ENCODE measurements at regions not wholly inside any gene's neighbourhood (a gene's known extent, or its start where the extent isn't known, plus 50 kb on each side); places are given as distances from the start of the nearest gene placed in this dataset.

- Histone ChIP-seq H3K9me3 (ENCODE audit: control insufficient read depth, low read length) (no peaks in the 10 kb centered on the region), H3K27ac (ENCODE audit: low read depth in 1 of 2, low read length in 2 of 2) (no peak overlapping the region), H3K4me1 (ENCODE audit: control insufficient read depth in 1 of 2, insufficient read depth in 2 of 2, low read length in 2 of 2) (peaks cover 5 to 7% of the 10 kb centered on the region in 2 donors), H3K27me3 (ENCODE audit: control insufficient read depth in 1 of 2, insufficient read depth in 2 of 2, low read length in 1 of 2) (no peaks in the 10 kb centered on the region), H3K4me3 (ENCODE audit: low read length in 2 of 2) (no peak overlapping the region), H3K36me3 (ENCODE audit: control insufficient read depth in 1 of 2, insufficient read depth in 2 of 2, low read length in 1 of 2) (no peaks in the 10 kb centered on the region)
- no peak for ATAC-seq (ENCODE audit: low FRiP score)
- no peak for DNase-seq
- intact Hi-C loops (cut with DNase I) = loop anchor here in 1 of 2 donors (10.0 kb wide), 1 partner anchor 636 kb away; no protein-coding TSS in a partner anchor
Measured at GRCh38 chr5:168211245-168211644, 80.2 kb upstream of the WWC1 start.

- Histone ChIP-seq H3K27me3 (ENCODE audit: control insufficient read depth in 1 of 2, insufficient read depth in 2 of 2, low read length in 1 of 2) (no peaks in the 10 kb centered on the region), H3K9me3 (ENCODE audit: control insufficient read depth, low read length) (no peaks in the 10 kb centered on the region), H3K36me3 (ENCODE audit: control insufficient read depth in 1 of 2, insufficient read depth in 2 of 2, low read length in 1 of 2) (no peaks in the 10 kb centered on the region), H3K27ac (ENCODE audit: low read depth in 1 of 2, low read length in 2 of 2) (no peak overlapping the region), H3K4me1 (ENCODE audit: control insufficient read depth in 1 of 2, insufficient read depth in 2 of 2, low read length in 2 of 2) (peaks cover 5 to 7% of the 10 kb centered on the region in 2 donors), H3K4me3 (ENCODE audit: low read length in 2 of 2) (no peak overlapping the region)
- intact Hi-C loops (cut with DNase I) = loop anchor here in 1 of 2 donors (10.0 kb wide), 1 partner anchor 637 kb away; no protein-coding TSS in a partner anchor
- 96 to 99% methylated on average over 6 of the region's 6 CpGs for WGBS, 2 donors
- DNase-seq = no peak
- ATAC-seq (ENCODE audit: low FRiP score) = no peak
Measured at GRCh38 chr5:168211936-168212335, 79.5 kb upstream of the WWC1 start.

DNA sequence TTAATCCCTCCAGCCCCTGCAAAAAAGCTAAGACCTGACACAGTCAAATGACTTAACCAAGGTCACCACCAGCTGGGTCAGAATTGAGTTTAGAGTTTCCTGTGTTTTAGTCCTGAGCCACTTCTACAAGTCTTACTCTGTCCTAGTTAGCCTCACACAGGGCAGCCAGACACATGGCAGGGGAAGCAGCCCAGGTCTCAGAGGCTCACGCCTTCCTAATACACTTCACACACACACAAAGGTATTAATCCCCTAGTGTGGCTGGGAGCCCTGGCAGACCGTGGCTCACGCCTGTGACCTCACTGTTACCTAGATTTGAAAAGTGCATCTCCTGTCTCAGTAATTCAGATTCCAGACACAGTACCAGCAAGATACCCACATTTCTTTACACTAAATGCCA, 77.4 kb upstream of the WWC1 start:
- H3K27ac ChIP-seq (ENCODE audit: low read depth in 1 of 2, low read length in 2 of 2) = no peak overlapping the region
- intact Hi-C loops (cut with DNase I) = loop anchor here in 1 of 2 donors (10.0 kb wide), 1 partner anchor 639 kb away; no protein-coding TSS in a partner anchor
- DNase-seq (no peak), ATAC-seq (ENCODE audit: low FRiP score) (no peak)
- H3K4me1 ChIP-seq (ENCODE audit: control insufficient read depth in 1 of 2, insufficient read depth in 2 of 2, low read length in 2 of 2) = peaks cover 5 to 7% of the 10 kb centered on the region in 2 donors
- no peaks in the 10 kb centered on the region for H3K36me3 ChIP-seq (ENCODE audit: control insufficient read depth in 1 of 2, insufficient read depth in 2 of 2, low read length in 1 of 2)
- no peaks in the 10 kb centered on the region for H3K9me3 ChIP-seq (ENCODE audit: control insufficient read depth, low read length)
- no peak overlapping the region for H3K4me3 ChIP-seq (ENCODE audit: low read length in 2 of 2)
- no peaks in the 10 kb centered on the region for H3K27me3 ChIP-seq (ENCODE audit: control insufficient read depth in 1 of 2, insufficient read depth in 2 of 2, low read length in 1 of 2)
- WGBS, 2 donors = 95 to 100% methylated on average over 3 of the region's 3 CpGs

GRCh38 chr5:168214886-168215285, 76.6 kb upstream of the WWC1 start:
- ATAC-seq (ENCODE audit: low FRiP score) = no peak
- intact Hi-C loops (cut with DNase I) = loop anchor here (5.0 to 10.0 kb wide), 3 partner anchors 103 to 640 kb away; no protein-coding TSS in a partner anchor

DNA sequence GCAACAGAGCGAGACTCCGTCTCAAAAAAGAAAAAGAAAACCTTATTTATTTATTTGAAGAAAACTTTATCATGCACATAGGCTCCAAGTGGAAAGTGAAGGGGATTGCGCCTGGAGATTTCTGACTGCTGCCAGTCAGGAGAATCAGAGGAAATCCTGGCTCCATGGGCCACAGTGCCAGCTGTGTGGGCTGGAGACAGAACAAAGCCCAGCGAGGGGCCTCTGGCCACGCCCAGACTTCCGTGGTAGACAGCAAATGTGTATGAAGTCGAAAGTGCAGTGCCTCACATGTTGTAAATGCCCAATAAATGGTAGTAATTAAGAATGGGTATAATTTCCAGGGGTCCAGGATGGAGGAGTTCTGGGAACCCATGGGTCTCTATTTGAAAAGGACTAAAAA, 75.8 kb upstream of the WWC1 start:
- no peak overlapping the region for H3K27ac ChIP-seq (ENCODE audit: low read depth in 1 of 2, low read length in 2 of 2)
- no peaks in the 10 kb centered on the region for H3K27me3 ChIP-seq (ENCODE audit: control insufficient read depth in 1 of 2, insufficient read depth in 2 of 2, low read length in 1 of 2)
- no peaks in the 10 kb centered on the region for H3K9me3 ChIP-seq (ENCODE audit: control insufficient read depth, low read length)
- H3K4me3 ChIP-seq (ENCODE audit: low read length in 2 of 2) = no peak overlapping the region
- ATAC-seq (ENCODE audit: low FRiP score) (no peak), DNase-seq (no peak)
- no peaks in the 10 kb centered on the region for H3K4me1 ChIP-seq (ENCODE audit: control insufficient read depth in 1 of 2, insufficient read depth in 2 of 2, low read length in 2 of 2)
- WGBS, 2 donors = 90 to 93% methylated on average over 5 to 7 of the region's 7 CpGs
- no peaks in the 10 kb centered on the region for H3K36me3 ChIP-seq (ENCODE audit: control insufficient read depth in 1 of 2, insufficient read depth in 2 of 2, low read length in 1 of 2)
- intact Hi-C loops (cut with DNase I) = loop anchor here (5.0 to 10.0 kb wide), 3 partner anchors 103 to 641 kb away; no protein-coding TSS in a partner anchor

More at GRCh38 chr5:168214886-168215285, 76.6 kb upstream of the WWC1 start:
- no peak for DNase-seq
- no peaks in the 10 kb centered on the region for H3K36me3 ChIP-seq (ENCODE audit: control insufficient read depth in 1 of 2, insufficient read depth in 2 of 2, low read length in 1 of 2)
- 96% methylated on average over 13 of the region's 13 CpGs for WGBS, 2 donors
- H3K4me3 ChIP-seq (ENCODE audit: low read length in 2 of 2) = no peak overlapping the region
- peaks cover under 1 to 2% of the 10 kb centered on the region in 2 donors for H3K4me1 ChIP-seq (ENCODE audit: control insufficient read depth in 1 of 2, insufficient read depth in 2 of 2, low read length in 2 of 2)
- no peaks in the 10 kb centered on the region for H3K27me3 ChIP-seq (ENCODE audit: control insufficient read depth in 1 of 2, insufficient read depth in 2 of 2, low read length in 1 of 2)
- no peaks in the 10 kb centered on the region for H3K9me3 ChIP-seq (ENCODE audit: control insufficient read depth, low read length)
- H3K27ac ChIP-seq (ENCODE audit: low read depth in 1 of 2, low read length in 2 of 2) = no peak overlapping the region

GRCh38 chr5:168216989-168217388, 74.5 kb upstream of the WWC1 start:
- no peaks in the 10 kb centered on the region for H3K27me3 ChIP-seq (ENCODE audit: control insufficient read depth in 1 of 2, insufficient read depth in 2 of 2, low read length in 1 of 2)
- WGBS, 2 donors = 80 to 84% methylated on average over 2 of the region's 2 CpGs

GRCh38 chr5:168217497-168217896, 73.9 kb upstream of the WWC1 start:
- no peaks in the 10 kb centered on the region for H3K27me3 ChIP-seq (ENCODE audit: control insufficient read depth in 1 of 2, insufficient read depth in 2 of 2, low read length in 1 of 2)
- DNase-seq = no peak
- intact Hi-C loops (cut with DNase I) = loop anchor here (5.0 to 10.0 kb wide), 3 partner anchors 105 to 643 kb away; no protein-coding TSS in a partner anchor
- no peak overlapping the region for H3K27ac ChIP-seq (ENCODE audit: low read depth in 1 of 2, low read length in 2 of 2)
- no peaks in the 10 kb centered on the region for H3K36me3 ChIP-seq (ENCODE audit: control insufficient read depth in 1 of 2, insufficient read depth in 2 of 2, low read length in 1 of 2)
- no peak for ATAC-seq (ENCODE audit: low FRiP score)
- no peaks in the 10 kb centered on the region for H3K4me1 ChIP-seq (ENCODE audit: control insufficient read depth in 1 of 2, insufficient read depth in 2 of 2, low read length in 2 of 2)
- no peak overlapping the region for H3K4me3 ChIP-seq (ENCODE audit: low read length in 2 of 2)
- 80 to 81% methylated on average over 7 of the region's 7 CpGs for WGBS, 2 donors
- no peaks in the 10 kb centered on the region for H3K9me3 ChIP-seq (ENCODE audit: control insufficient read depth, low read length)

More at GRCh38 chr5:168216989-168217388, 74.5 kb upstream of the WWC1 start:
- Histone ChIP-seq H3K9me3 (ENCODE audit: control insufficient read depth, low read length) (no peaks in the 10 kb centered on the region), H3K4me1 (ENCODE audit: control insufficient read depth in 1 of 2, insufficient read depth in 2 of 2, low read length in 2 of 2) (no peaks in the 10 kb centered on the region), H3K27ac (ENCODE audit: low read depth in 1 of 2, low read length in 2 of 2) (no peak overlapping the region), H3K36me3 (ENCODE audit: control insufficient read depth in 1 of 2, insufficient read depth in 2 of 2, low read length in 1 of 2) (no peaks in the 10 kb centered on the region), H3K4me3 (ENCODE audit: low read length in 2 of 2) (no peak overlapping the region)
- intact Hi-C loops (cut with DNase I) = loop anchor here (5.0 to 10.0 kb wide), 3 partner anchors 105 to 642 kb away; no protein-coding TSS in a partner anchor
- DNase-seq = no peak
- ATAC-seq (ENCODE audit: low FRiP score) = no peak

GRCh38 chr5:168218746-168219145, 72.7 kb upstream of the WWC1 start:
- intact Hi-C loops (cut with DNase I) = loop anchor here (2.0 to 10.0 kb wide), 4 partner anchors 106 to 644 kb away; no protein-coding TSS in a partner anchor

More at GRCh38 chr5:168218746-168219145, 72.7 kb upstream of the WWC1 start:
- ATAC-seq (ENCODE audit: low FRiP score) = no peak
- no peak for DNase-seq
- Histone ChIP-seq H3K27me3 (ENCODE audit: control insufficient read depth in 1 of 2, insufficient read depth in 2 of 2, low read length in 1 of 2) (no peaks in the 10 kb centered on the region), H3K4me1 (ENCODE audit: control insufficient read depth in 1 of 2, insufficient read depth in 2 of 2, low read length in 2 of 2) (no peaks in the 10 kb centered on the region), H3K9me3 (ENCODE audit: control insufficient read depth, low read length) (no peaks in the 10 kb centered on the region), H3K36me3 (ENCODE audit: control insufficient read depth in 1 of 2, insufficient read depth in 2 of 2, low read length in 1 of 2) (no peaks in the 10 kb centered on the region), H3K4me3 (ENCODE audit: low read length in 2 of 2) (no peak overlapping the region), H3K27ac (ENCODE audit: low read depth in 1 of 2, low read length in 2 of 2) (no peak overlapping the region)
- 86 to 87% methylated on average over 9 of the region's 9 CpGs for WGBS, 2 donors

All from aorta (tissue), 5 donors.